ENCODE measurements at regions not wholly inside any gene's neighbourhood (a gene's known extent, or its start where the extent isn't known, plus 50 kb on each side); places are given as distances from the start of the nearest gene placed in this dataset.
"Not testable (repeated sequence)": the region's sequence is repeated elsewhere in the genome, so short reads cannot be mapped to it uniquely, and the experiment has no call there.

GRCh38 chr3:103862415-103862814 is 1427.6 kb downstream of the ZPLD1 start:
- H3K36me3 ChIP-seq (ENCODE audit: control insufficient read depth, insufficient read depth, low read length): no peaks in the 10 kb centered on the region
- no peaks in the 10 kb centered on the region for H3K27me3 ChIP-seq (ENCODE audit: control insufficient read depth, insufficient read depth, low read length)
- H3K4me1 ChIP-seq (ENCODE audit: control insufficient read depth, insufficient read depth, low read length): no peaks in the 10 kb centered on the region
- no peak overlapping the region for H3K9ac ChIP-seq (ENCODE audit: low read length)
- no peak overlapping the region for H3K27ac ChIP-seq (ENCODE audit: low read depth, low read length)
- no peak overlapping the region for H3K4me3 ChIP-seq (ENCODE audit: low read length)

- H3K36me3 ChIP-seq (ENCODE audit: control insufficient read depth, insufficient read depth, low read length): no peaks in the 10 kb centered on the region
- no peak overlapping the region for H3K9ac ChIP-seq (ENCODE audit: low read length)
- H3K4me3 ChIP-seq (ENCODE audit: low read length): no peak overlapping the region
- H3K27ac ChIP-seq (ENCODE audit: low read depth, low read length): no peak overlapping the region
- no peaks in the 10 kb centered on the region for H3K4me1 ChIP-seq (ENCODE audit: control insufficient read depth, insufficient read depth, low read length)
- no peaks in the 10 kb centered on the region for H3K27me3 ChIP-seq (ENCODE audit: control insufficient read depth, insufficient read depth, low read length)
Measured at GRCh38 chr3:103863381-103863780, 1428.6 kb downstream of the ZPLD1 start.

GRCh38 chr3:103866113-103866512 is 1431.3 kb downstream of the ZPLD1 start:
- Histone ChIP-seq H3K4me3 (ENCODE audit: low read length) (no peak overlapping the region), H3K9ac (ENCODE audit: low read length) (no peak overlapping the region), H3K27ac (ENCODE audit: low read depth, low read length) (no peak overlapping the region), H3K36me3 (ENCODE audit: control insufficient read depth, insufficient read depth, low read length) (no peaks in the 10 kb centered on the region), H3K4me1 (ENCODE audit: control insufficient read depth, insufficient read depth, low read length) (no peaks in the 10 kb centered on the region), H3K27me3 (ENCODE audit: control insufficient read depth, insufficient read depth, low read length) (no peaks in the 10 kb centered on the region)

- H3K4me1 ChIP-seq (ENCODE audit: control insufficient read depth, insufficient read depth, low read length): no peaks in the 10 kb centered on the region
- no peak overlapping the region for H3K9ac ChIP-seq (ENCODE audit: low read length)
- no peak overlapping the region for H3K4me3 ChIP-seq (ENCODE audit: low read length)
- H3K36me3 ChIP-seq (ENCODE audit: control insufficient read depth, insufficient read depth, low read length): no peaks in the 10 kb centered on the region
- H3K27ac ChIP-seq (ENCODE audit: low read depth, low read length): no peak overlapping the region
- no peaks in the 10 kb centered on the region for H3K27me3 ChIP-seq (ENCODE audit: control insufficient read depth, insufficient read depth, low read length)
Measured at GRCh38 chr3:103873021-103873420, 1438.2 kb downstream of the ZPLD1 start.

- Histone ChIP-seq H3K27me3 (ENCODE audit: control insufficient read depth, insufficient read depth, low read length) (no peaks in the 10 kb centered on the region), H3K27ac (ENCODE audit: low read depth, low read length) (no peak overlapping the region), H3K4me3 (ENCODE audit: low read length) (no peak overlapping the region), H3K9ac (ENCODE audit: low read length) (no peak overlapping the region), H3K36me3 (ENCODE audit: control insufficient read depth, insufficient read depth, low read length) (no peaks in the 10 kb centered on the region), H3K4me1 (ENCODE audit: control insufficient read depth, insufficient read depth, low read length) (no peaks in the 10 kb centered on the region)
Measured at GRCh38 chr3:103873897-103874545, 1439.2 kb downstream of the ZPLD1 start.

- not testable (repeated sequence) for H3K27ac ChIP-seq (ENCODE audit: low read depth, low read length); H3K4me3 ChIP-seq (ENCODE audit: low read length); H3K4me1 ChIP-seq (ENCODE audit: control insufficient read depth, insufficient read depth, low read length); H3K27me3 ChIP-seq (ENCODE audit: control insufficient read depth, insufficient read depth, low read length); H3K36me3 ChIP-seq (ENCODE audit: control insufficient read depth, insufficient read depth, low read length); H3K9ac ChIP-seq (ENCODE audit: low read length)
Measured at GRCh38 chr3:103881809-103882208, 1447.0 kb downstream of the ZPLD1 start.

- Histone ChIP-seq H3K4me1 (ENCODE audit: control insufficient read depth, insufficient read depth, low read length) (no peaks in the 10 kb centered on the region), H3K4me3 (ENCODE audit: low read length) (no peak overlapping the region), H3K27ac (ENCODE audit: low read depth, low read length) (no peak overlapping the region), H3K36me3 (ENCODE audit: control insufficient read depth, insufficient read depth, low read length) (no peaks in the 10 kb centered on the region), H3K27me3 (ENCODE audit: control insufficient read depth, insufficient read depth, low read length) (no peaks in the 10 kb centered on the region), H3K9ac (ENCODE audit: low read length) (no peak overlapping the region)
Measured at GRCh38 chr3:103889675-103890074, 1454.9 kb downstream of the ZPLD1 start.

- no peak overlapping the region for H3K27ac ChIP-seq (ENCODE audit: low read depth, low read length)
- H3K27me3 ChIP-seq (ENCODE audit: control insufficient read depth, insufficient read depth, low read length): no peaks in the 10 kb centered on the region
- no peak overlapping the region for H3K4me3 ChIP-seq (ENCODE audit: low read length)
- H3K4me1 ChIP-seq (ENCODE audit: control insufficient read depth, insufficient read depth, low read length): no peaks in the 10 kb centered on the region
- H3K9ac ChIP-seq (ENCODE audit: low read length): no peak overlapping the region
- no peaks in the 10 kb centered on the region for H3K36me3 ChIP-seq (ENCODE audit: control insufficient read depth, insufficient read depth, low read length)
Measured at GRCh38 chr3:103894162-103894822, 1459.5 kb downstream of the ZPLD1 start.

GRCh38 chr3:103899328-103899727 is 1464.5 kb downstream of the ZPLD1 start:
- Histone ChIP-seq H3K9ac (ENCODE audit: low read length) (no peak overlapping the region), H3K27me3 (ENCODE audit: control insufficient read depth, insufficient read depth, low read length) (no peaks in the 10 kb centered on the region), H3K4me1 (ENCODE audit: control insufficient read depth, insufficient read depth, low read length) (no peaks in the 10 kb centered on the region), H3K27ac (ENCODE audit: low read depth, low read length) (no peak overlapping the region), H3K36me3 (ENCODE audit: control insufficient read depth, insufficient read depth, low read length) (no peaks in the 10 kb centered on the region), H3K4me3 (ENCODE audit: low read length) (no peak overlapping the region)

- Histone ChIP-seq H3K36me3 (ENCODE audit: control insufficient read depth, insufficient read depth, low read length) (no peaks in the 10 kb centered on the region), H3K4me3 (ENCODE audit: low read length) (no peak overlapping the region), H3K27me3 (ENCODE audit: control insufficient read depth, insufficient read depth, low read length) (no peaks in the 10 kb centered on the region), H3K9ac (ENCODE audit: low read length) (no peak overlapping the region), H3K4me1 (ENCODE audit: control insufficient read depth, insufficient read depth, low read length) (no peaks in the 10 kb centered on the region), H3K27ac (ENCODE audit: low read depth, low read length) (no peak overlapping the region)
Measured at GRCh38 chr3:103904991-103905390, 1461.7 kb upstream of the ALCAM start.

GRCh38 chr3:103906304-103906703 is 1460.4 kb upstream of the ALCAM start:
- H3K9ac ChIP-seq (ENCODE audit: low read length): no peak overlapping the region
- no peaks in the 10 kb centered on the region for H3K27me3 ChIP-seq (ENCODE audit: control insufficient read depth, insufficient read depth, low read length)
- H3K36me3 ChIP-seq (ENCODE audit: control insufficient read depth, insufficient read depth, low read length): no peaks in the 10 kb centered on the region

GRCh38 chr3:103906808-103907207 is 1459.9 kb upstream of the ALCAM start:
- H3K4me1 ChIP-seq (ENCODE audit: control insufficient read depth, insufficient read depth, low read length): no peaks in the 10 kb centered on the region
- H3K27me3 ChIP-seq (ENCODE audit: control insufficient read depth, insufficient read depth, low read length): no peaks in the 10 kb centered on the region
- no peak overlapping the region for H3K4me3 ChIP-seq (ENCODE audit: low read length)
- no peaks in the 10 kb centered on the region for H3K36me3 ChIP-seq (ENCODE audit: control insufficient read depth, insufficient read depth, low read length)
- H3K27ac ChIP-seq (ENCODE audit: low read depth, low read length): no peak overlapping the region
- H3K9ac ChIP-seq (ENCODE audit: low read length): no peak overlapping the region

More at GRCh38 chr3:103906304-103906703, 1460.4 kb upstream of the ALCAM start:
- no peak overlapping the region for H3K27ac ChIP-seq (ENCODE audit: low read depth, low read length)
- no peaks in the 10 kb centered on the region for H3K4me1 ChIP-seq (ENCODE audit: control insufficient read depth, insufficient read depth, low read length)
- no peak overlapping the region for H3K4me3 ChIP-seq (ENCODE audit: low read length)

- no peaks in the 10 kb centered on the region for H3K27me3 ChIP-seq (ENCODE audit: control insufficient read depth, insufficient read depth, low read length)
- H3K27ac ChIP-seq (ENCODE audit: low read depth, low read length): no peak overlapping the region
- no peaks in the 10 kb centered on the region for H3K36me3 ChIP-seq (ENCODE audit: control insufficient read depth, insufficient read depth, low read length)
- no peak overlapping the region for H3K9ac ChIP-seq (ENCODE audit: low read length)
- H3K4me3 ChIP-seq (ENCODE audit: low read length): no peak overlapping the region
- no peaks in the 10 kb centered on the region for H3K4me1 ChIP-seq (ENCODE audit: control insufficient read depth, insufficient read depth, low read length)
Measured at GRCh38 chr3:103907567-103907966, 1459.1 kb upstream of the ALCAM start.

Measured in rectal smooth muscle tissue (tissue), 1 donor.